ENCODE measurements at regions not wholly inside any gene's neighbourhood (a gene's known extent, or its start where the extent isn't known, plus 50 kb on each side); places are given as distances from the start of the nearest gene placed in this dataset.

- Mint-ChIP-seq H3K36me3 (peaks cover 0 to 2% of the 10 kb centered on the region in 2 donors), H3K27me3 (ENCODE audit: low read depth in 3 of 3) (peaks cover 0 to 4% (median 0%) of the 10 kb centered on the region in 3 donors), H3K4me1 (peaks cover 4% of the 10 kb centered on the region), H3K4me3 (no peak overlapping the region), H3K9me3 (peaks cover 12 to 31% (median 27%) of the 10 kb centered on the region in 7 donors), H3K27ac (no peak overlapping the region)
- Histone ChIP-seq H3K36me3 (replicated peaks in 1 of 2; ENCODE audit: control insufficient read depth in 1 of 2, insufficient read depth in 2 of 2, low read length in 2 of 2) (no peaks in the 10 kb centered on the region), H4K20me1 (ENCODE audit: insufficient read depth, low read length) (no peaks in the 10 kb centered on the region), H3K27ac (ENCODE audit: low read depth in 1 of 2, low read length in 2 of 2) (no peak overlapping the region), H3K79me2 (ENCODE audit: insufficient read depth, low read length) (no peaks in the 10 kb centered on the region), H3K27me3 (ENCODE audit: control insufficient read depth in 2 of 2, insufficient read depth in 2 of 2, low read length in 2 of 2) (no peaks in the 10 kb centered on the region), H3K4me3 (replicated peaks in 1 of 3; ENCODE audit: low read depth in 2 of 3, low read length in 3 of 3) (no peak overlapping the region), H2AFZ (ENCODE audit: insufficient read depth, low read depth, low read length, poor library complexity, severe bottlenecking) (no peak overlapping the region), H3K9ac (ENCODE audit: insufficient read depth, low read length, poor library complexity, severe bottlenecking) (no peak overlapping the region), H3K9me3 (replicated peaks in 1 of 2; ENCODE audit: control insufficient read depth in 1 of 2, insufficient read depth in 1 of 2, low read length in 2 of 2) (peaks cover 5 to 11% of the 10 kb centered on the region in 2 donors), H3K4me1 (ENCODE audit: control insufficient read depth in 1 of 2, insufficient read depth in 2 of 2, low read length in 2 of 2) (no peaks in the 10 kb centered on the region), H3K4me2 (replicated peaks; ENCODE audit: extremely low read depth, low read length, poor library complexity, severe bottlenecking) (no peak overlapping the region)
- no CpG with 5 or more reads among the region's 2 CpGs for WGBS (ENCODE audit: insufficient coverage)
- no peak for TF ChIP-seq CTCF (IDR thresholded peaks at IDR 0.05)
- intact Hi-C loops (cut with micrococcal nuclease): no loop called here
- no peak for DNase-seq
These were observed 145.7 kb downstream of the AHR start for GRCh38 chr7:17444151-17444550.

- H3K36me3 Mint-ChIP-seq: peaks cover 0 to 2% of the 10 kb centered on the region in 2 donors
- H3K9me3 Mint-ChIP-seq: peaks cover 12 to 35% (median 29%) of the 10 kb centered on the region in 7 donors
- Histone ChIP-seq H3K9me3 (replicated peaks in 1 of 2; ENCODE audit: control insufficient read depth in 1 of 2, insufficient read depth in 1 of 2, low read length in 2 of 2) (peaks cover 11% of the 10 kb centered on the region in 2 donors), H3K36me3 (replicated peaks in 1 of 2; ENCODE audit: control insufficient read depth in 1 of 2, insufficient read depth in 2 of 2, low read length in 2 of 2) (no peaks in the 10 kb centered on the region), H3K27ac (ENCODE audit: low read depth in 1 of 2, low read length in 2 of 2) (no peak overlapping the region), H2AFZ (ENCODE audit: insufficient read depth, low read depth, low read length, poor library complexity, severe bottlenecking) (no peak overlapping the region), H3K4me2 (replicated peaks; ENCODE audit: extremely low read depth, low read length, poor library complexity, severe bottlenecking) (no peak overlapping the region), H3K79me2 (ENCODE audit: insufficient read depth, low read length) (no peaks in the 10 kb centered on the region), H3K9ac (ENCODE audit: insufficient read depth, low read length, poor library complexity, severe bottlenecking) (no peak overlapping the region), H3K4me3 (replicated peaks in 1 of 3; ENCODE audit: low read depth in 2 of 3, low read length in 3 of 3) (no peak overlapping the region), H3K4me1 (ENCODE audit: control insufficient read depth in 1 of 2, insufficient read depth in 2 of 2, low read length in 2 of 2) (no peaks in the 10 kb centered on the region), H3K27me3 (ENCODE audit: control insufficient read depth in 2 of 2, insufficient read depth in 2 of 2, low read length in 2 of 2) (no peaks in the 10 kb centered on the region), H4K20me1 (ENCODE audit: insufficient read depth, low read length) (no peaks in the 10 kb centered on the region)
- no peak overlapping the region for H3K4me3 Mint-ChIP-seq
- H3K4me1 Mint-ChIP-seq: peaks cover 4% of the 10 kb centered on the region
- H3K27ac Mint-ChIP-seq: no peak overlapping the region
- intact Hi-C loops (cut with micrococcal nuclease): no loop called here
- H3K27me3 Mint-ChIP-seq (ENCODE audit: low read depth in 3 of 3): peaks cover 0 to 4% (median 0%) of the 10 kb centered on the region in 3 donors
- no peak for DNase-seq
- WGBS (ENCODE audit: insufficient coverage): no CpG with 5 or more reads among the region's 1 CpG
- TF ChIP-seq CTCF (IDR thresholded peaks at IDR 0.05): no peak
These were observed 146.2 kb downstream of the AHR start for GRCh38 chr7:17444673-17445072.

Measured in CD14-positive monocyte (primary cell).